OCI-LY7 (cell line): ENCODE measurements at regions not wholly inside any gene's neighbourhood (a gene's known extent, or its start where the extent isn't known, plus 50 kb on each side); places are given as distances from the start of the nearest gene placed in this dataset.

ENCODE experiments used
- BruUV-seq: library from RNA; stranded (reverse); fragments of 400-500 nt; replicated peaks from 2 replicates; lab custom pipeline; 2021; lab: Mats Ljungman, UMichigan
- CTCF ChIA-PET: fragments of 300-600 bp; sonication (Branson Sonifier 250); formaldehyde crosslinking; loops from one replicate; lab custom pipeline; 2022; ENCODE audit warnings: antibody characterized with exemption; ENCODE audit not compliant: unreplicated experiment; lab: Charles Lee
- POLR2A ChIA-PET: fragments of 300-600 bp; sonication (Branson Sonifier 250); formaldehyde crosslinking; loops from one replicate; lab custom pipeline; 2022; ENCODE audit warnings: antibody characterized with exemption; lab: Charles Lee
- DNase-seq: peaks from one replicate; pipeline ENCODE4 v3.0.0-alpha.2; 2015; ENCODE audit warnings: low spot score
- H2AFZ ChIP-seq: fragments of 200-600 bp; sonication (generic), shearing (Covaris generic); 2 replicates; pipeline ENCODE4 v1.6.1; 2014; ENCODE audit warnings: mild to moderate bottlenecking, antibody characterized with exemption, low read length, moderate library complexity
- H3K27ac ChIP-seq: fragments of 200-600 bp; sonication (generic); 2 replicates; pipeline ENCODE4 v1.5.1; 2014; ENCODE audit warnings: mixed run types, low read depth, mild to moderate bottlenecking, moderate library complexity, low read length, inconsistent platforms; ENCODE audit not compliant: poor library complexity, severe bottlenecking
- H3K36me3 ChIP-seq: fragments of 200-600 bp; sonication (generic); 2 replicates; pipeline ENCODE4 v1.6.1; 2014; ENCODE audit warnings: mild to moderate bottlenecking, antibody characterized with exemption, low read length, moderate library complexity, mixed read lengths; ENCODE audit not compliant: insufficient read depth
- H3K4me1 ChIP-seq: fragments of 200-600 bp; sonication (generic); 2 replicates; pipeline ENCODE4 v1.5.1; 2014; ENCODE audit warnings: mild to moderate bottlenecking, low read length; ENCODE audit not compliant: insufficient read depth, poor library complexity, severe bottlenecking
- H3K4me2 ChIP-seq: fragments of 200-600 bp; sonication (generic); 2 replicates; pipeline ENCODE4 v1.6.1; 2014; ENCODE audit warnings: mild to moderate bottlenecking, low read length
- H3K4me3 ChIP-seq: fragments of 200-600 bp; sonication (generic); 2 replicates; pipeline ENCODE4 v1.5.1; 2014; ENCODE audit warnings: mild to moderate bottlenecking, low read depth, low read length; ENCODE audit not compliant: poor library complexity, severe bottlenecking
- H3K79me2 ChIP-seq: fragments of 200-600 bp; sonication (generic); 2 replicates; pipeline ENCODE4 v1.6.1; 2016; ENCODE audit warnings: low read depth, mild to moderate bottlenecking, low read length, moderate library complexity, mixed read lengths; ENCODE audit not compliant: insufficient read depth
- H3K9me2 ChIP-seq: fragments of 200-600 bp; sonication (generic); 2 replicates; pipeline ENCODE4 v1.6.1; 2016; ENCODE audit warnings: mild to moderate bottlenecking, low read length, mixed read lengths; ENCODE audit not compliant: insufficient read depth
- H3K9me3 ChIP-seq: fragments of 200-600 bp; sonication (generic); 2 replicates; pipeline ENCODE4 v1.6.1; 2014; ENCODE audit warnings: mild to moderate bottlenecking, mixed run types, low read length, mixed read lengths
- H4K20me1 ChIP-seq: fragments of 200-600 bp; sonication (generic); 2 replicates; pipeline ENCODE4 v1.6.1; 2014; ENCODE audit warnings: mild to moderate bottlenecking, antibody characterized with exemption, low read length, moderate library complexity, mixed read lengths; ENCODE audit not compliant: insufficient read depth
- EZH2phosphoT487 ChIP-seq: fragments of 200-600 bp; sonication (generic); IDR thresholded peaks from 2 replicates; pipeline ENCODE4 v1.6.1; 2018; ENCODE audit warnings: low read depth, borderline replicate concordance, mild to moderate bottlenecking, mixed run types, antibody characterized with exemption, low read length, moderate library complexity, mixed read lengths
- intact Hi-C: fragments of 100-400 bp; cut with micrococcal nuclease; formaldehyde crosslinking; loops from one replicate; pipeline ENCODE4 v1.10.0; 2022; ENCODE audit not compliant: unreplicated experiment
- TF ChIP-seq, protein P1 (sequence below): fragments of 200-600 bp; sonication (generic); conservative IDR thresholded peaks from 2 replicates; pipeline ENCODE4 v1.5.1; 2014; ENCODE audit warnings: mild to moderate bottlenecking, antibody characterized with exemption, low read length, moderate library complexity, mixed read lengths

GRCh38 chr7:54629771-54630170 is 87.6 kb downstream of the VSTM2A start:
- Histone ChIP-seq H3K9me3 (no peaks in the 10 kb centered on the region), H4K20me1 (no peaks in the 10 kb centered on the region), H3K4me1 (no peaks in the 10 kb centered on the region), H3K9me2 (no peaks in the 10 kb centered on the region), H3K36me3 (no peaks in the 10 kb centered on the region), H3K79me2 (no peaks in the 10 kb centered on the region), H3K4me2 (no peak overlapping the region), H3K27ac (no peak overlapping the region), H2AFZ (no peak overlapping the region), H3K4me3 (no peak overlapping the region)
- BruUV-seq, result no TSS peak
- no peak for DNase-seq
- TF ChIP-seq, protein P1, sequence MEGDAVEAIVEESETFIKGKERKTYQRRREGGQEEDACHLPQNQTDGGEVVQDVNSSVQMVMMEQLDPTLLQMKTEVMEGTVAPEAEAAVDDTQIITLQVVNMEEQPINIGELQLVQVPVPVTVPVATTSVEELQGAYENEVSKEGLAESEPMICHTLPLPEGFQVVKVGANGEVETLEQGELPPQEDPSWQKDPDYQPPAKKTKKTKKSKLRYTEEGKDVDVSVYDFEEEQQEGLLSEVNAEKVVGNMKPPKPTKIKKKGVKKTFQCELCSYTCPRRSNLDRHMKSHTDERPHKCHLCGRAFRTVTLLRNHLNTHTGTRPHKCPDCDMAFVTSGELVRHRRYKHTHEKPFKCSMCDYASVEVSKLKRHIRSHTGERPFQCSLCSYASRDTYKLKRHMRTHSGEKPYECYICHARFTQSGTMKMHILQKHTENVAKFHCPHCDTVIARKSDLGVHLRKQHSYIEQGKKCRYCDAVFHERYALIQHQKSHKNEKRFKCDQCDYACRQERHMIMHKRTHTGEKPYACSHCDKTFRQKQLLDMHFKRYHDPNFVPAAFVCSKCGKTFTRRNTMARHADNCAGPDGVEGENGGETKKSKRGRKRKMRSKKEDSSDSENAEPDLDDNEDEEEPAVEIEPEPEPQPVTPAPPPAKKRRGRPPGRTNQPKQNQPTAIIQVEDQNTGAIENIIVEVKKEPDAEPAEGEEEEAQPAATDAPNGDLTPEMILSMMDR, result no peak
- TF ChIP-seq EZH2phosphoT487, result no peak
- ChIA-PET CTCF (no interaction called here), POLR2A (no interaction called here)
- intact Hi-C loops, result no loop called here

DNA sequence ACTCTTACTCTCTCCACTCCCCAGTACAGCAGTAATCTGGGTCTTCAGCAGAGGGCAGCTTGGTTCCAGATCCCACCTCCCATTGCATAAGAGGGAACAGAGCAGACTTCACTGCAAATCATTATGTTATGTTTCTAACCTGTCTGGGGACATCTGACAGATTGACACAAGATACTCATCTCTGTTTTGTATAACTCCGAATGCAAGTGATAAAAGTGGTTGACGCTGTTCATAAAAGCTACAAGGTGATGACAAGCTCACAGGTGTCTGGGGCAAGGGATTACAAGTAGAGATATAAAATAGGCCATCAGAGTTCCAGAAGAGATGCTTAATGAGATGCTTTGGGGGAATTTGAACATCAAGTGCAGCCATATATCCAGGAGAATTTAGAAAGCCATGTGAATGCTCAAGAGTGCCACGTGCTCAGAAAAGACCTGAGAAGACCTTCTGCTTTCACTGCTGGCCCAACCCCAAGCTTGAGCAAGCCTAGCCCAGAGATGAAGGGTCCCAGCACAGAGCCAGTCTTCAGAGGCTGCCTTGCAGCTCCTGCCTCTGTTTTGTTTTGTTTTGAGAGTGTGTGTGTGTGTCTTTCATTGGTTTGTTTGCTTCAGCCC is 80.6 kb downstream of the VSTM2A start:
- no peak for DNase-seq
- Histone ChIP-seq H3K9me3 (no peaks in the 10 kb centered on the region), H3K36me3 (no peaks in the 10 kb centered on the region), H3K4me2 (no peak overlapping the region), H4K20me1 (no peaks in the 10 kb centered on the region), H3K4me1 (no peaks in the 10 kb centered on the region), H3K27ac (no peak overlapping the region), H3K9me2 (no peaks in the 10 kb centered on the region), H2AFZ (no peak overlapping the region), H3K4me3 (no peak overlapping the region), H3K79me2 (no peaks in the 10 kb centered on the region)
- intact Hi-C loops, result no loop called here
- POLR2A ChIA-PET, result interaction anchor here (0.7 kb wide), 1 partner anchor 1014 kb away, joined by 3 read pairs; no protein-coding TSS in a partner anchor
- CTCF ChIA-PET, result no interaction called here
- BruUV-seq, result no TSS peak
- no peak for TF ChIP-seq EZH2phosphoT487
- TF ChIP-seq, protein P1, result no peak
